ENCODE measurements at regions not wholly inside any gene's neighbourhood (a gene's known extent, or its start where the extent isn't known, plus 50 kb on each side); places are given as distances from the start of the nearest gene placed in this dataset.
"Not testable (repeated sequence)": the region's sequence is repeated elsewhere in the genome, so short reads cannot be mapped to it uniquely, and the experiment has no call there.

DNA sequence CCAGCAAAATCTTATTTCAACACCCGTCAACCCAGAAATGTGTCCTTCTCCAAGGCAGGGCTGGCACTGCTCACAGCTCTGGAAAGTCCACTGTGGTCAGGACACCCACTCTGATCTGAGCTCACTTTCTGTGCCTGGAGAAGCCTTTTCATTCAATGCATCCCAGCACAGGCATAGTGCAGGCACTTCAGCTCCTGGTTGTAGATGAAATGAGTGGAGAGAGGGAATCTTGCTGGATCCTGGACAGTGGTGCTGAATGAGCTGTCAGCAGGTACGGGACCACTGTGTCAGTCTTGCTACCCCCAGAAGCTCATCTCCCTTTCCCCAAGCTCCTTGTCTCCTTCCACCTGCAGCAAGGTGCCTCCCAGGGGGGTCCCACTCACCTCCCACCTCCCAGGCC, 86.1 kb upstream of the SALL1 start:
- DNase-seq = no peak

DNA sequence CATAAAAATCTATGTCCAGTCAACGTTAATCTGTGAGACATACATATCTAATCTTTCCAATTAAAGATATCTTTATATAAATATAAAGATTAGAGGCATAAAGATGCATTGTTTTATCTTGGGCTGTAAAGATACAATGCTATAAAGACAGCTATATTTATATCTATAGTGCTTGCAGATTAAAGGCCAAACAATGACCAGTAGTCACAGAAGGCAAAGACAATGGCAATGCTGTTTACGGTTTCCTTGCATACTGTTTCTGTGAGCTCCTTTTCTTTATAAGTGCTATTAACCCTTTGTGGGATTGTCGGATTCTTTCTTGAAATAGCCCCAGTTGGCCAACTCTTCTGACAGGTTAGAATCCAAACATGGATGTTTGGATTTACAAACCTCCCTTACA, 85.5 kb upstream of the SALL1 start:
- no peak for DNase-seq

DNA sequence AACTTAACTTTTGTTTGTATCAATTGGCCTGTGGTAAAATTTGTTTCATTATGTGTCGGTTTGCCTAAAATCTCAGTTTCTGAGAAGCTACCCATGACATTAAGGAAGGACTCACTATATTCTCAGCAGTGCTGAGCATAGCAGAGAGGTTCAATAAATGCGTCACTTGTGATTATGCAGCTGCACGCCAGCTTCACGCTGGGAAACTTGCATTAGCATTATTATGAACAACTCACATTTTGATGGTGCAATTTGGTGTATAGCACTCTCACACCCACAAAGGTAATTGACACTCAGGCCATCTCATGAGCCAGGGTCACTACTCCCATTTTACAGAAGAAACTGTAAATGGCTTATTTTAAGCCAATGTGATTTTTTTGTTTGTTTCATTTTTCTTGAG, 80.6 kb upstream of the SALL1 start:
- no peak for DNase-seq

DNA sequence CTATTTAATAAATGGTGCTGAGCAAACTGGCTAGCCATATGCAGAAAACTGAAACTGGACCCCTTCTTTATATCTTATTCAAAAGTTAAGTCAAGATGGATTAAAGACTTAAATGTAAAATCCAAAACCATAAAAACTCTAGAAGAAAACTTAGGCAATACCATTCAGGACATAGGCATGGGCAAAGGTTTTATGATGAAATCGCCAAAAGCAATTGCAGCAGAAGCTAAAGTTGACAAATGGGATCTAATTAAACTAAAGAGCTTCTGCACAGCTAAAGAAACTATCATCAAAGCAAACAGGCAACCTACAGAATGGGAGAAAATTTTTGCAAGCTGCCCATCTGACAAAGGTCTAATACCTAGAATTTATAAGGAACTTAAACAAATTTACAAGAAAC, 79.0 kb upstream of the SALL1 start:
- DNase-seq = not testable (repeated sequence)

DNA sequence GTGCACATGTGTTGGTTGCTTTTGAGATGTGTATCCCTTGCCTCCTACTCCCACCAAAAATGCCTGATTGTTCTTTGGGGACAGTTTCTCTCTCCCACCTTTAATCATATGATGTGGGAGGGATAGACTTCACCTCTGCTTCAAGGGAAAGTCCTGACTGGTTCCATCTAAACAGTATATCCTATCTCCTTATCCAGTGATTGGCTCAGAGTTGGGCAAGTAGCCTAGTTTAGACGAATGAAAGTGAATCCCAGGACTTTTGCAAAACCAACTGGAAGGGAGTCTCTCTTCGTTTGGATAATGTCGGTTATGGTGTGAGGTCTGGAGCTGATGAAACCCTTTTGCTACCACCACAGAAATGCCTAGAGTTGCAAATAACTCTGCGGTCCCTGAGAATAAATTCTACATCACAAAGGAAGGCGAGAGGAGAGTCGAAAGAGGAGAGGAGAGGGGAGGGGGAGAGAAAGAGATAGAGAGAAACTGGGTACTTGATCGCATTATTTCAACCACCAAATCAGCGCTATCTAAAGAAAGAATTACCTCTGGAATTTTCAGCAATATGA, 77.1 kb upstream of the SALL1 start:
- no peak for DNase-seq

DNA sequence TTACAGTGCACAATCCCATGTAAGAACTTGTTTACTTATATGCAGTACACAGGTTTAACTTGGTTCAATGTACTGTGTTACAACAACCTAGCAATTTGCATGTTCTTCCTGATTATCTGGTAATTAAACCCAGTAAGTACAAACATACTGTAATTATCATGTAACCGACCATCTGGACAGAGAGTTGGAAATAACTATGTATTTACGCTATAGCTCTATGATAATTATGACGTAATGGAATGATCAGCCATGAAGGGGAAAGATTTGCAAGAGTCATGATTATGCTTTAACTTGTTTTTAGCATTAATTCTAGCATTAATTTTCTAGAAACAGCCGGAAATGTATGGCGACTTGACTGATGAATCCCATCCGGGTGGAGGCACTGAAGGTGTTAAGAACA, 74.8 kb upstream of the SALL1 start:
- DNase-seq = no peak

DNA sequence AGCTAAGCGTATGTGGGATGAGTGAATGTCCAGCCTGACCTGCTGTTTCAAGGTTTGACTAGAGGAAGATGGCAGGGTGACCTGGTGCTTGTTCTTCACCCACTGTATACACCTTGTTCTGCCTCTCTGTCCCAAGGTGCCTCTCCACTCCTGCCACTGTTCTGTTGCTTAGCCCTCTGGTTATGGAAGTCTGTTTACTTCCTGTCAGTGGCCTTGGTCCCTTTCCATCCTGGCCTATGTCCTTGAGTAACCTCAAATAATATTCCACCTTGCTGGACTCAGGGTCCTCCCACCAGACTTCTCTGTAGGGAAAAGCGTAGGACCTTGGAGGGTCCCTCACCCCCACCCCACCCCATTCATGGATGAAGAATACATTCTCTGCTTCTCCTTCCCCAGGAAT, 73.2 kb upstream of the SALL1 start:
- DNase-seq = no peak

DNA sequence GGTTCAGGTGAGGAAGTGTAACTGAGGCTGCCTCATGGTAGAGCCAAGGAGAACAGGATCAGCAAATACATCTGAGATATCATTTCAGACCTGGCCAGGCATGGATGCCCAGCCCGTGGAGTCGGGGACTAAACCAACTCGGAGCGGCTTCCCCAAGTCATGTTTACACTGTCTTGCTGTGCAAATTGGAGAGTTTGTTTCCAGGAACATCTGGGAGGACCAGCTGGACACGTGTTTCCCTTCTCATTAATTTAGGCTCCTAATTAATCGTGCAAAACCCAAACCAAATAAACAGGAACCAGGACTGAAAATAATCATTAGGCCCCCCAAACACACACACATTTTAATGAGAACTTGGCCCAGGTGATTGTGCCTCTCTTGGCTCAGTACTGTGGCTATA, 70.9 kb upstream of the SALL1 start:
- no peak for DNase-seq

DNA sequence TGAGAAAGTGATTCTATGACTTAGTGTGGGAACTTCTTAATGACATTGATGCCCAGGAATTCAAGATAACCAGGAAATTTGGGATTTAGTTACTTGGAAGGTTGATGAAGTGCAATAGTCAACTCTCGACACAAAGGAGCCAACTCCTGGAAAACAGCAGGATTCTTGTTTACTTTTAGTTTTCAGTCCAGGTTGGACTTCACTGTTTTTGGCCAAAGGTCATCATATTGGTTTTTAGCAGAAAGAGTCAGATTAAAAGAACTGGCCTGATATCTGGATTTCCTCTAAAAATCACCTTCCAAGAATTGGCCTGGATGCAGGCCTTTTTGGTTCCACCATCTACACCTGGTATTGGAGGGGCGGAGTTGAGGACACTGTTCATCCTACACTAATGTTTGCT, 60.1 kb upstream of the SALL1 start:
- no peak for DNase-seq

DNA sequence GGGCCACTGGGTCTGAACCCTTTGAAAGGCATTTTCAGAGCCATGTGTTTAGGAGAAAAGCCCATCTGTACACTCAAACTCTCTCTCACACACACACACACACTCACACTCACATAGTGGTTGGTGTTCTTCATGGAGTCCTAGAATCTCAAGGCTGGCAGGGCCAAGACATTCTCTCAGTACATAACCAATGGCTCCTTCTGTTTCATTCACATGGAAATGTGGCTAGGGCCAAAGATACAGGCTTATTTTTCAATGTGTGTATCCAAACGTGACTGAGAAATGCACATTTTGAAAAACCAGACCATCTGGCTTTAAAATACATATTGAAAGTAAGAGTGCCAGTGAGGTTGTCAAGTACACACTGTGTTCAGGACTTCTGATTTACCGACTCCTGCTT, 59.0 kb upstream of the SALL1 start:
- DNase-seq = no peak

DNA sequence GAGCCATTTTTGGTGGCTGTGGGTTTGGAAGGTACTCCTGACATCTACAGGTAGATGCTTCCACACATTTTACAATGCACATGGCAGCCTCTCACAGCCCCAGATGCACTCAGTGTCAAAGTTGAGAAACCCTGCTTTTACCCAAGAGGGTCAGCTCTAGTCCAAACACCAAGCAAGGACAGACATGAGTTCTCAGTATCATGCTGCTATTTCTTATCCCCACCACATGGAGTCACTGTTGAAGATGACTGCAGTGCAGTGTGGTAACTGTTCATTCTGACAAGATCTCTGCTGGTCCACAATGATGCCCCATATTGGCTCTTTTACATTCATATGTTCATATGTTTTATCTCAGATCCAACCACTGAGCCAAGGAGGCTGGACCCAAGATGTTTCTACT, 50.5 kb upstream of the SALL1 start:
- no peak for DNase-seq

All from hindlimb muscle (tissue), 1 donor.